H1 (cell line): ENCODE measurements at regions not wholly inside any gene's neighbourhood (a gene's known extent, or its start where the extent isn't known, plus 50 kb on each side); places are given as distances from the start of the nearest gene placed in this dataset.

ENCODE experiments used
- CTCF ChIA-PET: fragments of 300-600 bp; sonication (Branson Sonifier 250); formaldehyde crosslinking; loops from one replicate; lab custom pipeline; 2021; ENCODE audit not compliant: partially characterized antibody; lab: Charles Lee
- POLR2A ChIA-PET: fragments of 300-600 bp; sonication (Branson Sonifier 250); formaldehyde crosslinking; loops from one replicate; lab custom pipeline; 2021; ENCODE audit warnings: inconsistent platforms; ENCODE audit not compliant: partially characterized antibody; lab: Charles Lee
- DNase-seq, 2 experiments: peaks; one replicate each; pipeline versions ENCODE4 v3.0.0 to v3.0.0-alpha.2; 2010 to 2022; ENCODE audit warnings: low spot score in 2 of 2, low read depth in 1 of 2, mixed read lengths in 1 of 2
- FAIRE-seq: peaks from 2 replicates; lab custom pipeline; 2011; peaks lifted over from hg19 to GRCh38; lab: Jason Lieb, UNC
- H2AFZ ChIP-seq: 2 replicates; pipeline ENCODE4 v1.8.1; 2012; ENCODE audit warnings: low read length, inconsistent platforms
- H2AK5ac ChIP-seq: 2 replicates; pipeline ENCODE4 v1.6.1; 2013; ENCODE audit warnings: low read depth, low read length
- H2BK120ac ChIP-seq: replicated peaks from 2 replicates; pipeline ENCODE3; 2013; ENCODE audit warnings: low read depth, low read length, inconsistent platforms
- H2BK12ac ChIP-seq: 2 replicates; pipeline ENCODE4 v1.6.1; 2013; ENCODE audit warnings: low read depth, low read length
- H2BK15ac ChIP-seq: 2 replicates; pipeline ENCODE4 v1.6.1; 2013; ENCODE audit warnings: low read length
- H2BK20ac ChIP-seq: 2 replicates; pipeline ENCODE4 v1.6.1; 2013; ENCODE audit warnings: low read length
- H2BK5ac ChIP-seq: 2 replicates; pipeline ENCODE4 v1.6.1; 2013; ENCODE audit warnings: low read depth, low read length
- H3K14ac ChIP-seq: 2 replicates; pipeline ENCODE4 v1.6.1; 2013; ENCODE audit warnings: inconsistent platforms; ENCODE audit not compliant: insufficient read length
- H3K18ac ChIP-seq: 2 replicates; pipeline ENCODE4 v1.6.1; 2013; ENCODE audit warnings: low read length; ENCODE audit errors: extremely low read depth
- H3K23ac ChIP-seq: 2 replicates; pipeline ENCODE4 v1.6.1; 2013; ENCODE audit warnings: inconsistent platforms; ENCODE audit not compliant: insufficient read length
- H3K23me2 ChIP-seq: 2 replicates; pipeline ENCODE4 v1.6.1; 2013; ENCODE audit warnings: low read depth, low read length
- H3K27ac ChIP-seq: 2 replicates; pipeline ENCODE4 v1.6.1; 2011; ENCODE audit warnings: low read depth, low read length, inconsistent platforms
- H3K27me3 ChIP-seq, 4 experiments: replicated peaks in 1 of 4; 1 replicate in 1 of 4; 2 replicates in 3 of 4; pipeline versions ENCODE4 v1.6.1 to v1.8.1; 2011 to 2013; ENCODE audit warnings: low read length in 3 of 4, mild to moderate bottlenecking in 3 of 4, inconsistent platforms in 2 of 4, mixed read lengths in 2 of 4, moderate library complexity in 1 of 4; ENCODE audit not compliant: control insufficient read depth in 3 of 4, insufficient read depth in 3 of 4; ENCODE audit errors: extremely low read depth in 1 of 4
- H3K36me3 ChIP-seq, 4 experiments: 2 replicates each; pipeline versions ENCODE4 v1.6.1 to v1.8.1; 2011 to 2013; ENCODE audit warnings: mild to moderate bottlenecking in 4 of 4, low read length in 3 of 4, moderate library complexity in 2 of 4, control low read depth in 1 of 4, inconsistent platforms in 1 of 4; ENCODE audit not compliant: insufficient read depth in 4 of 4, control insufficient read depth in 2 of 4
- H3K4ac ChIP-seq: replicated peaks from 2 replicates; pipeline ENCODE3; 2013; ENCODE audit warnings: low read length, low read depth, mixed read lengths, inconsistent platforms; ENCODE audit not compliant: insufficient read length
- H3K4me1 ChIP-seq, 4 experiments: replicated peaks in 1 of 4; 1 replicate in 1 of 4; 2 replicates in 3 of 4; pipeline versions ENCODE4 v1.6.1 to v1.8.1; 2011 to 2013; ENCODE audit warnings: low read length in 3 of 4, inconsistent platforms in 2 of 4, mixed read lengths in 1 of 4; ENCODE audit not compliant: insufficient read depth in 4 of 4, control insufficient read depth in 3 of 4
- H3K4me2 ChIP-seq, 2 experiments: 2 replicates each; pipeline versions ENCODE4 v1.6.1 to v1.8.1; 2011 to 2013; ENCODE audit warnings: low read depth in 2 of 2, low read length in 2 of 2, control low read depth in 1 of 2, inconsistent platforms in 1 of 2, mild to moderate bottlenecking in 1 of 2; ENCODE audit not compliant: insufficient read depth in 1 of 2
- H3K4me3 ChIP-seq, 4 experiments: fragments of 200-600, 300-600 bp in 1 of 4; sonication (generic), shearing (Covaris generic), sonication (Bioruptor Twin) in 1 of 4; 2 replicates each; pipeline versions ENCODE4 v1.5.1 to v1.8.1; 2011 to 2016; ENCODE audit warnings: low read length in 4 of 4, low read depth in 3 of 4, control low read depth in 2 of 4, inconsistent platforms in 2 of 4, mild to moderate bottlenecking in 2 of 4, mixed read lengths in 1 of 4, moderate library complexity in 1 of 4; ENCODE audit not compliant: insufficient read depth in 2 of 4; ENCODE audit errors: extremely low read depth in 1 of 4
- H3K56ac ChIP-seq: replicated peaks from 2 replicates; pipeline ENCODE3; 2013; ENCODE audit warnings: low read depth, mild to moderate bottlenecking, mixed read lengths, low read length, inconsistent platforms; ENCODE audit not compliant: insufficient read length
- H3K79me1 ChIP-seq: 2 replicates; pipeline ENCODE4 v1.6.1; 2013; ENCODE audit warnings: low read depth, low read length, control low read depth
- H3K79me2 ChIP-seq, 2 experiments: 2 replicates each; pipeline versions ENCODE4 v1.6.1 to v1.8.1; 2012 to 2013; ENCODE audit warnings: low read length in 2 of 2, mild to moderate bottlenecking in 2 of 2, inconsistent platforms in 1 of 2; ENCODE audit not compliant: insufficient read depth in 2 of 2, control insufficient read depth in 1 of 2
- H3K9ac ChIP-seq, 4 experiments: replicated peaks in 1 of 4; 1 replicate in 1 of 4; 2 replicates in 3 of 4; pipeline versions ENCODE4 v1.6.1 to v1.8.1; 2011 to 2013; ENCODE audit warnings: low read depth in 3 of 4, low read length in 3 of 4, control low read depth in 2 of 4, mild to moderate bottlenecking in 2 of 4, moderate library complexity in 2 of 4, inconsistent platforms in 1 of 4; ENCODE audit errors: extremely low read depth in 1 of 4
- H3K9me3 ChIP-seq, 2 experiments: 2 replicates each; pipeline versions ENCODE4 v1.6.1 to v1.8.1; 2012 to 2013; ENCODE audit warnings: mild to moderate bottlenecking in 2 of 2, moderate library complexity in 2 of 2, control low read depth in 1 of 2, inconsistent platforms in 1 of 2, low read depth in 1 of 2, low read length in 1 of 2, mixed read lengths in 1 of 2; ENCODE audit not compliant: insufficient read depth in 2 of 2
- H4K20me1 ChIP-seq, 2 experiments: replicated peaks in 1 of 2; 2 replicates each; pipeline versions ENCODE3 to v1.8.1; 2011 to 2013; ENCODE audit warnings: inconsistent platforms in 2 of 2, low read length in 2 of 2, mild to moderate bottlenecking in 1 of 2; ENCODE audit not compliant: insufficient read depth in 2 of 2, control insufficient read depth in 1 of 2
- H4K5ac ChIP-seq: 2 replicates; pipeline ENCODE4 v1.6.1; 2013; ENCODE audit warnings: low read length, low read depth, mixed read lengths, inconsistent platforms; ENCODE audit not compliant: insufficient read length
- H4K8ac ChIP-seq: 2 replicates; pipeline ENCODE4 v1.8.0; 2013; ENCODE audit warnings: mild to moderate bottlenecking, moderate library complexity, low read length, inconsistent platforms; ENCODE audit not compliant: insufficient read depth; ENCODE audit errors: extremely low read depth
- H4K91ac ChIP-seq: replicated peaks from 2 replicates; pipeline ENCODE3; 2013; ENCODE audit warnings: low read length, mixed read lengths, inconsistent platforms; ENCODE audit not compliant: insufficient read length
- CBX5 ChIP-seq: fragments of 300-800, 300-1000 bp; sonication (generic); IDR thresholded peaks from 2 replicates; pipeline ENCODE4 v1.7.1; 2016; ENCODE audit warnings: antibody characterized with exemption, low read length, low read depth
- CREB1 ChIP-seq: IDR thresholded peaks from 2 replicates; pipeline ENCODE4 v1.6.1; 2012; ENCODE audit warnings: inconsistent platforms
- KDM4A ChIP-seq: IDR thresholded peaks from one replicate; pipeline ENCODE4 v1.7.1; 2012; ENCODE audit warnings: low read depth, mild to moderate bottlenecking, moderate library complexity, low read length, inconsistent platforms; ENCODE audit not compliant: severe bottlenecking
- RAD21 ChIP-seq, 2 experiments: IDR thresholded peaks in 1 of 2; conservative IDR thresholded peaks in 1 of 2; 2 replicates each; pipeline ENCODE4 v1.6.1; 2011; ENCODE audit warnings: low read depth in 2 of 2, low read length in 2 of 2, improper control_type of control experiment in 1 of 2, inconsistent platforms in 1 of 2, mild to moderate bottlenecking in 1 of 2, moderate library complexity in 1 of 2
- SAP30 ChIP-seq: fragments of 300-600 bp; sonication (generic); IDR thresholded peaks from 2 replicates; pipeline ENCODE4 v1.7.1; 2012; ENCODE audit warnings: low read length, moderate library complexity, mild to moderate bottlenecking, inconsistent platforms; ENCODE audit not compliant: insufficient read depth, insufficient replicate concordance
- ZNF274 ChIP-seq: IDR thresholded peaks from 2 replicates; pipeline ENCODE4 v1.7.0; 2012; ENCODE audit warnings: low read length, borderline replicate concordance; ENCODE audit errors: extremely low read depth
- WGBS, 2 experiments: shearing (Covaris generic) in 1 of 2; methylation state at CpG; one replicate each; pipeline versions ENCODE4 v1.1.6 to v1.1.7; 2013 to 2015; ENCODE audit warnings: low lambda C conversion rate in 2 of 2, mixed read lengths in 2 of 2, inconsistent platforms in 1 of 2, low coverage in 1 of 2, missing lambda C conversion rate in 1 of 2; ENCODE audit not compliant: insufficient replicate concordance in 2 of 2, insufficient coverage in 1 of 2, insufficient read length in 1 of 2; ENCODE audit errors: extremely low coverage in 1 of 2, missing lambda C conversion rate in 1 of 2; 5-methylcytosine and 5-hydroxymethylcytosine counted together

- Histone ChIP-seq H3K4me1 (peaks cover 0 to 6% (median 2%) of the 10 kb centered on the region in 4 experiments; a peak in 2 of 7 replicates), H2BK15ac (no peak overlapping the region), H2BK12ac (no peak overlapping the region), H3K79me2 (no peaks in the 10 kb centered on the region), H3K9me3 (peaks cover 0 to 8% of the 10 kb centered on the region in 2 experiments; a peak in 2 of 4 replicates), H3K56ac (no peak overlapping the region), H4K8ac (no peak overlapping the region), H3K4ac (no peak overlapping the region), H2BK5ac (no peak overlapping the region; the same call in 1 of the 2 replicates), H2AK5ac (no peak overlapping the region; the same call in 1 of the 2 replicates), H3K23ac (no peak overlapping the region), H2AFZ (0 out of 2 replicates have a peak overlapping the region, but pooled peaks have one; percentile 34), H3K79me1 (no peaks in the 10 kb centered on the region), H3K36me3 (no peaks in the 10 kb centered on the region), H3K27me3 (no peaks in the 10 kb centered on the region), H3K18ac (no peak overlapping the region; the same call in 1 of the 2 replicates), H3K27ac (no peak overlapping the region), H3K4me3 (no peak overlapping the region), H2BK20ac (no peak overlapping the region), H4K91ac (no peak overlapping the region), H2BK120ac (no peak overlapping the region), H3K23me2 (no peaks in the 10 kb centered on the region), H3K9ac (no peak overlapping the region), H4K20me1 (no peaks in the 10 kb centered on the region), H4K5ac (no peak overlapping the region), H3K14ac (no peak overlapping the region), H3K4me2 (no peak overlapping the region)
- FAIRE-seq = no peak
- whole genome bisulfite sequencing, 2 experiments = 74% methylated on average over 3 of the region's 3 CpGs; no CpG with 5 or more reads in 1 of the 2 experiments
- DNase-seq = no peak
- ChIA-PET CTCF (interaction anchor here (0.7 kb wide), 1 partner anchor 460 kb away, joined by 3 read pairs; no protein-coding TSS in a partner anchor), POLR2A (no interaction called here)
- TF ChIP-seq SAP30 (no peak), RAD21 (IDR thresholded peaks at IDR 0.05 in 1 of 2, conservative IDR thresholded peaks at IDR 0.05 in 1 of 2; ENCODE audit: low read depth in 2 of 2, low read length in 2 of 2) (no peak), CREB1 (no peak), ZNF274 (no peak), CBX5 (no peak), KDM4A (no peak)
These were observed 382.7 kb upstream of the PPP2R3A start for GRCh38 chr3:135582800-135583199.
